ENCODE measurements at regions not wholly inside any gene's neighbourhood (a gene's known extent, or its start where the extent isn't known, plus 50 kb on each side); places are given as distances from the start of the nearest gene placed in this dataset.

DNA sequence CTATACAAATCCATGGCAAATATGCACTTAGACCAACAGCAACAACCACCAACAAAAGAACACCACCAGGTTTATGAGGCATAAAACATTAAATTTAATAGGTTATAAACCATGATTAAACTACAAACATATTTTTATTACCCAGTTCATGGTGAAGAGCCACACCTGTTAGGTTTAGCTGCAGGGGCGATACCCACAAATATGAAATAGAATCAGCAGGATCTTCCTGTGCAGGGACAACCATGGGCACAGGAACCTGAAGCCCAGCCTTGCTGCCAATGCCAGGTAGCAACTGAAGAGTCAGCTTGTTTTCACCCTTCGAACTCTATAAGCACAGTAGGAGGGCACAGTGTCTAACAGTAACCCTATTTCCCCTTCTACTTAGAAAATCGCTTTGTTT lies 675.0 kb downstream of the SATB2 start:
- TF ChIP-seq EZH2 (IDR thresholded peaks at IDR 0.05; ENCODE audit: insufficient read depth, poor library complexity, severe bottlenecking): no peak
- TF ChIP-seq EZH2phosphoT487 (IDR thresholded peaks at IDR 0.05; ENCODE audit: insufficient read depth, low read depth): no peak
